ENCODE measurements at regions not wholly inside any gene's neighbourhood (a gene's known extent, or its start where the extent isn't known, plus 50 kb on each side); places are given as distances from the start of the nearest gene placed in this dataset.

DNA sequence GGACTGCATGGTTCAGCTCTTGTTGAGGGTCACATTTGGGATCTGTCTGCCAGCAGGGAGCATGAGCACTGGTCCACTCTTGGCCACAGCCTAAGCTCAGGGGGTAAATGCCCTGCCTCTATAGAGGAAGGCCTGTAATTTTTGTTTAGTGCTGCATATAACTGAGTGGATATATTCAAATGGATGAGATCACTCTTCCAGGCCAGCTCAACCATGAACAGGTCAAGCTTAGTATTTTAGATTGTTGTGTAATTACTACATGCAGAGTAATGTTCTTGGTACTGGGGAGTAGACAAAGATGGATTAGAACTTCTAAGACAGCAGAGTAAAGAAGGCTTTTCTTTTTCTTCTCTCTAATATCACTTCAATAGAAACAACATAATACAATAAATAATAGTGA, 376.9 kb downstream of the GPATCH2 start:
- DNase-seq = no peak
- Histone ChIP-seq H3K9me3 (no peaks in the 10 kb centered on the region), H3K36me3 (no peaks in the 10 kb centered on the region), H3K4me3 (no peak overlapping the region), H3K4me1 (no peaks in the 10 kb centered on the region), H3K27me3 (no peaks in the 10 kb centered on the region), H3K27ac (no peak overlapping the region)
- TF ChIP-seq EP300 (IDR thresholded peaks at IDR 0.05) = no peak
- no peak for TF ChIP-seq POLR2A (IDR thresholded peaks at IDR 0.05)
- TF ChIP-seq, protein P1, sequence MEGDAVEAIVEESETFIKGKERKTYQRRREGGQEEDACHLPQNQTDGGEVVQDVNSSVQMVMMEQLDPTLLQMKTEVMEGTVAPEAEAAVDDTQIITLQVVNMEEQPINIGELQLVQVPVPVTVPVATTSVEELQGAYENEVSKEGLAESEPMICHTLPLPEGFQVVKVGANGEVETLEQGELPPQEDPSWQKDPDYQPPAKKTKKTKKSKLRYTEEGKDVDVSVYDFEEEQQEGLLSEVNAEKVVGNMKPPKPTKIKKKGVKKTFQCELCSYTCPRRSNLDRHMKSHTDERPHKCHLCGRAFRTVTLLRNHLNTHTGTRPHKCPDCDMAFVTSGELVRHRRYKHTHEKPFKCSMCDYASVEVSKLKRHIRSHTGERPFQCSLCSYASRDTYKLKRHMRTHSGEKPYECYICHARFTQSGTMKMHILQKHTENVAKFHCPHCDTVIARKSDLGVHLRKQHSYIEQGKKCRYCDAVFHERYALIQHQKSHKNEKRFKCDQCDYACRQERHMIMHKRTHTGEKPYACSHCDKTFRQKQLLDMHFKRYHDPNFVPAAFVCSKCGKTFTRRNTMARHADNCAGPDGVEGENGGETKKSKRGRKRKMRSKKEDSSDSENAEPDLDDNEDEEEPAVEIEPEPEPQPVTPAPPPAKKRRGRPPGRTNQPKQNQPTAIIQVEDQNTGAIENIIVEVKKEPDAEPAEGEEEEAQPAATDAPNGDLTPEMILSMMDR (IDR thresholded peaks at IDR 0.05) = no peak
- TF ChIP-seq POLR2AphosphoS5 (IDR thresholded peaks at IDR 0.05) = no peak
- ATAC-seq (ENCODE audit: low FRiP score in 2 of 2) = no peak

DNA sequence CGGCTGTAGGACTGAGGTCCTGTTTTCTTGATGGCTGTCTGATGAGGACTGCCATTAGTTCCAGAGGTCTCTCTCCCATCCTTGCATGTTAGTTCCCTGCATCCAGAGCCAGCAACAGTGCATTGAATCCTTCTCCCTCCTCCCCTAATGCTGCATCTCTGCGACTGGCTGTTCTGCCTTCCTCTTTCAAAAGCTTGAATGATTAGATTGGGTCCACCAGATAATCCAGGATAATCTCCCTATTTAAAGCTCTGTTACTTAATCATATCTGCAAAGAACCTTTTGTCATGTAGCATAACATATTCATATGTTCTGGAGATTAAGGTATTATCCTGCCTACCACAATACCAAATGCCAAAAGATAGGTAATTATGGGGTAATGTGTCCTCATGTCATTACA, 377.5 kb downstream of the GPATCH2 start:
- Histone ChIP-seq H3K27ac (no peak overlapping the region), H3K4me3 (no peak overlapping the region), H3K27me3 (no peaks in the 10 kb centered on the region), H3K4me1 (no peaks in the 10 kb centered on the region), H3K36me3 (no peaks in the 10 kb centered on the region), H3K9me3 (no peaks in the 10 kb centered on the region)
- no peak for DNase-seq
- TF ChIP-seq EP300 (IDR thresholded peaks at IDR 0.05) (no peak), POLR2AphosphoS5 (IDR thresholded peaks at IDR 0.05) (no peak), POLR2A (IDR thresholded peaks at IDR 0.05) (no peak)
- TF ChIP-seq, protein P1 (IDR thresholded peaks at IDR 0.05) = no peak
- no peak for ATAC-seq (ENCODE audit: low FRiP score in 2 of 2)
- 72 to 89% methylated on average over 2 of the region's 2 CpGs for WGBS, 2 donors

DNA sequence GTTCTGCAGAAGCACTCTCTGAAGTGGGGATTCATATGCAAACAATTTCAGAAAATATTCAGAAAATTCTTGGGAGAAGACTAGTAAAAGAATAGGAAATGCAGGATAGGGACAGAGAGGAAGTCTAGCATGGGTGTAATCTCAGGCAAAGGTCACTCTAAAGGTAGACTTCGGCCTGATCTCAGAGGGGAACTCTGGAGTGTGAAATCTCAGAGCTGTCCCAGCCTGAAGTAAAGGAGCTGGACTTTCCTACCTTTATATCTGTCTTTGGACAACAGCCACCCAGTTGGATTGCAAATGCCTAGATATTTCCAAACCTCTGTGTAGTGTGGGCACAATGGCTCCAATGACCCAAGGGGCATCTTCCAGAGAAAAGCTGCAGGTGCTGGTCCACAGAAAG, 379.8 kb downstream of the GPATCH2 start:
- no peaks in the 10 kb centered on the region for H3K4me1 ChIP-seq
- ATAC-seq (ENCODE audit: low FRiP score in 2 of 2) = no peak
- no peak overlapping the region for H3K4me3 ChIP-seq
- H3K27me3 ChIP-seq = no peaks in the 10 kb centered on the region
- DNase-seq = no peak
- H3K27ac ChIP-seq = no peak overlapping the region
- WGBS, 2 donors = 67 to 71% methylated on average over 1 of the region's 1 CpG
- H3K9me3 ChIP-seq = no peaks in the 10 kb centered on the region
- TF ChIP-seq POLR2A (IDR thresholded peaks at IDR 0.05) = no peak
- TF ChIP-seq, protein P1 (IDR thresholded peaks at IDR 0.05) = no peak
- TF ChIP-seq EP300 (IDR thresholded peaks at IDR 0.05) = no peak
- TF ChIP-seq POLR2AphosphoS5 (IDR thresholded peaks at IDR 0.05) = no peak
- H3K36me3 ChIP-seq = no peaks in the 10 kb centered on the region

DNA sequence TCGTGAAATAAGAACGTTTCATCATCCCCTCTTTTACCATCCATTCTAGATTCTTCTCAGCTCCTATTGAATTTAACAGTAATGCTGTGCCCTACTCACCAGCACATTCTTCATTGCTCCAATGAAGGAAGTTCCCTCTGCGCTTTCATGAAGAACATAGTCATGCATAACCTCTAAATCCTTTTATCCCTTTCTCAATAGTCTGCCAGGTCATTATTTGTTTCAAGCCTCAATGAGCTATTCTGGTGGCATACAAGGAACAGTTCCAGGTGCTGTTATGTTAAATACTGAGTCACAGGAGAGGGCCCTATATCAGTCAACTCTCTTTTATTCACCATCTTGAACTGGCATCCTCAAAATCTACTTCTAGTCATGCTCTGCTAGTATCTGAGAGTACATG, 381.0 kb downstream of the GPATCH2 start:
- Histone ChIP-seq H3K27me3 (no peaks in the 10 kb centered on the region), H3K36me3 (no peaks in the 10 kb centered on the region), H3K27ac (no peak overlapping the region), H3K9me3 (no peaks in the 10 kb centered on the region), H3K4me3 (no peak overlapping the region), H3K4me1 (no peaks in the 10 kb centered on the region)
- WGBS, 2 donors = 52 to 80% methylated on average over 3 of the region's 3 CpGs
- DNase-seq (no peak), ATAC-seq (ENCODE audit: low FRiP score in 2 of 2) (no peak)
- TF ChIP-seq POLR2AphosphoS5 (IDR thresholded peaks at IDR 0.05) = no peak
- TF ChIP-seq EP300 (IDR thresholded peaks at IDR 0.05) = no peak
- TF ChIP-seq, protein P1 (IDR thresholded peaks at IDR 0.05) = no peak
- TF ChIP-seq POLR2A (IDR thresholded peaks at IDR 0.05) = no peak

DNA sequence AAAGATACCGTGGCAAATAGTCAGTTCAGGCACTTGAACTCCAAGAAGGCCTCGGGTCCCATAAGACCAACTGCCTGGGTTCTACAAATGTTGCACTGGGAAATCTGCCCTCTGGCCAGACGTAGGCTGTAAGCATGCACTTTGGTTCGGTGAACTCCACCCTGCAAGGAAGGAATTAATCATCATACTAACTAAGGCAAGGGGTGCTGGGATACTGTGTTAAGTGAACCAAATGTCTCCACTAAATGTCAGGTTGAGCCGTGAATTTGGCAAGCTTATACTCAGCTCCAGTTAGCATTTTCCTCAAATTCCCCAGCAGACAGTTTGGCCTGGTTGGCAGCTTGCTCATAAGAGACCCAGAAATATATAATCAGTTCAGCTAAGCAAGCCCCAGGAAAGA, 385.9 kb downstream of the GPATCH2 start:
- no peaks in the 10 kb centered on the region for H3K36me3 ChIP-seq
- H3K9me3 ChIP-seq = no peaks in the 10 kb centered on the region
- ATAC-seq (ENCODE audit: low FRiP score in 2 of 2) (no peak), DNase-seq (no peak)
- WGBS, 2 donors = 69 to 86% methylated on average over 3 to 5 of the region's 5 CpGs
- H3K27me3 ChIP-seq = no peaks in the 10 kb centered on the region
- no peak overlapping the region for H3K4me3 ChIP-seq
- H3K27ac ChIP-seq = no peak overlapping the region
- no peak for TF ChIP-seq POLR2A (IDR thresholded peaks at IDR 0.05)
- TF ChIP-seq, protein P1 (IDR thresholded peaks at IDR 0.05) = no peak
- no peak for TF ChIP-seq EP300 (IDR thresholded peaks at IDR 0.05)
- TF ChIP-seq POLR2AphosphoS5 (IDR thresholded peaks at IDR 0.05) = no peak
- no peaks in the 10 kb centered on the region for H3K4me1 ChIP-seq
